Stimulated activated CD8-positive, alpha-beta memory T cell treated with anti-CD3 and anti-CD28 coated beads, Interleukin-15, amount 100 ng/mL, for 1 hour (primary cell): ENCODE measurements at regions not wholly inside any gene's neighbourhood (a gene's known extent, or its start where the extent isn't known, plus 50 kb on each side); places are given as distances from the start of the nearest gene placed in this dataset.
"Not testable (repeated sequence)": the region's sequence is repeated elsewhere in the genome, so short reads cannot be mapped to it uniquely, and the experiment has no call there.

Source experiments
- DNase-seq: peaks from one replicate; pipeline ENCODE4 v3.0.0-alpha.2; 2020; ENCODE audit warnings: low read depth

DNA sequence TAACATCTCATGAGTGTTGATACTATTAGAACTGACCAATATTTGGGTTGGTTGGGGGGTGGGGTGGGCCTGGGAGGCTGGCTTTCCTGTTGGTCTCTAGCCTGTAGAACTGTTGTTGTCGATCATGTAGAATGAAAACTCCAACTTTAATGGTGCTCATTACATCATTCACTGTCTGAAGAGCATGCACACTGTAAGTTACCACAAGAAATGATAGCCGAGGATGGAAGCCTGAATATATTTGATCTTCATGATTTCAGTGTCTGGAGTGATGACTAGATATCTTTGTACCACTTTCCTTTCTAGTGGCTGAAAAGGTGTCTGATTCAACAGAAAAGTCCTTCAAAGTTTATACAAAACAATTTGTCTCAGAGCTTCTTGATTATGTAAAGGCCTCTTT is 123.6 kb downstream of the XCL2 start:
- DNase-seq, result no peak

DNA sequence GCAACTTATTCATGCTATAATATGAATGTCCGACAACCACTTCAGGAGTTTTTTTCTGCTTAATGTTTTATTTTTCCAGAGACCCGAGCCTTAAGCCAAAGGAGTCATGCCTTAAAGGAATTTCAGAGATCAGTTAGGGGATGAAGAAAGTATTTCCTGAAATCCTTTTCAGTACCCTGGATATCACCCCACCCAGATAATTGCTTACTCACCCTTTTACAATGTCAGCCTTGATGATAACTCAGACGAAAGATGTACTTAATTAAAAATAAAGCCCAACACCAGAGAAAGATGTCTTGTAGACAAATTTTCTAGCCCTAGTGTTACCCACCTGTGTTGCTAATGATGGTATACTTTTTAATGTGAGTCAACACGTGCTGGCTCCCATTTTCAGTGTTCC is 124.1 kb downstream of the XCL2 start:
- no peak for DNase-seq

DNA sequence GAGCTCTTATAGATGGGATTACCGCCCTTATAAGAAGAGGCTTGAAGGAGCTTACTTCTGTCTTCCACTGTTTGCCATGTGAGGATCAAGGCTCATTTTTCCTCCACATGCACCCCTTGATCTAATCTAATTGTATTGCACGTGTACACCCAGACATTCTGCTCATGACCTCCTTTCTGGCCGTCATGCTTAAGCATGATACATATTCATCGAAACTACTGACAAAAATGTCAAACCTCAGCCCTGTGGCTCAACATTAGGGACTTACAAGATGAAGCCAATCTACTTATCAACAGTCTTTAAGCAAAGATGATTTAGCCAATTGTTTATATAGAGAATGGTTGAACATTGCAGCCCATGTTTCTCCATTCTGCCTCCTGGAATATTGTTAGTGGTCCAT is 127.6 kb downstream of the XCL2 start:
- no peak for DNase-seq

DNA sequence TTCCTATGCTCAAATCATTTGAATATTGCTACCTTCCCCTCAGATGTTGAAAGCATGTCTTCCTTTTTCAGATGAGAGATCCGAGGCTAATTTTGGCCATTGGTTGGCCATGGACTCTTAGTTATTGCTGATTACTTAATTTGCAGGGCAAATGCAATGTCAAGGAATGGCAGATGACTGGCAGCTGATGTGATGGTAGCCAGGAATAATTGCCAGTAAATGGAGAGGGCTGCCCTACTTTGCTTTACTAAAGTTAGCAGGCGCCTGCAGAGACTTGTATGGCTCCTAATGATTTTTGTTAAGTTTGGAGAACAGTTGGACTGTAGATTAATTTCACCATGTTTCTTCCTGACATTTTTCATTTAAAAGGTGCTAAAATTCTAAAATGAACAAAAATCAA is 128.9 kb downstream of the XCL2 start:
- DNase-seq, result no peak

DNA sequence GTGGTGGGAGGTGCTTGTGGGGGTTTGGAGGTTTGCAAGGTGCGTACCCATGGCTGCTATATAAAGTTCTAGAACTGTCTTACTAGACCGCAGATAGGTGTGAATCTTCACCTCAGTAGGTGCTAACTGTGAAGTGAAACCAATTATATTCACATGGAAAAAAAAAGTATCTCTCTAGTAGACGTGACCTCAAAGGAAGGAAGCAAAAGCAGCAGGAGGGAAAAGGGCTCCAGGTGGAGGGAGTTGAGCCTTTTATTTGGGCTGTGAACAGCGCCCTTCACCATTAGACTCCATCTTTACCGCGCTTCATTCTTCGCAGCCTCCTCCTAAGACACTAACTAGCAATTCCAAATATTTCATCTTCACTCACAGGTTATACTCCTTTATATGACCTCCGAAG is 129.8 kb downstream of the TBX19 start:
- DNase-seq, result no peak

DNA sequence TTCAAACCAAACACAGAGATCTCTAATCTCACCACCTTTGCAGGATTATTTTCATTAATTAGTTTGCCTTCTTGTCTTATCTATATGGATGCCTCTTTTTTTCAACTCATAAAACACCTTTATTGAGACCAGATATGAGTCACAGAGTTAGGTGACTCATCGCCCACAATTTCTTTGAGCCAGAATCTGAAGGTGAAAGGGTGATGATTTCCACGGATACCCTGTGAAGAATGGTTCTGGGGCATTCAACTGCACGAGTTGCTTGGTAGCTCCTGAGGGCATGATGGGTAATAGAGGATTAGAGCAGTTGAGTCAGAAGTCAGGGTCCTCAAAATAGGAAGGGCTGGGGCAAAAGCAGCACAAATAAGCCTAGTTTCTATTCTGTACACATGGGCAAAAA is 128.2 kb downstream of the TBX19 start:
- peak; percentile 46 for DNase-seq

DNA sequence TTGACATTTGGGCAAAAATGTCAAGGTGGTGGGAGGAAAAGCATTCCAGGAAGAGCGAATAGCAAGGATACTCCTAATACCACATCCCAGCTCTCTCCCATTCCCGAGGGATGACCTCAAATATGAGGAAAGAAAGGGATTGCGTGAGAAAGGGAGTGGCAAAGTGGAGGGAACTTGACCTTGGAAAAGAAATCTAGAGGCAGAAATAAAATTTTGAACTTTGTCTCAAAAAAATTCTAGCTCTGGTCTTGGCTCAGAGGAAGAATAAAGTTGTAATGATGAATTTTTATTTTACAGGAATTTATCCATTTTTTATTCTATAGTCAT is 127.8 kb downstream of the TBX19 start:
- no peak for DNase-seq

DNA sequence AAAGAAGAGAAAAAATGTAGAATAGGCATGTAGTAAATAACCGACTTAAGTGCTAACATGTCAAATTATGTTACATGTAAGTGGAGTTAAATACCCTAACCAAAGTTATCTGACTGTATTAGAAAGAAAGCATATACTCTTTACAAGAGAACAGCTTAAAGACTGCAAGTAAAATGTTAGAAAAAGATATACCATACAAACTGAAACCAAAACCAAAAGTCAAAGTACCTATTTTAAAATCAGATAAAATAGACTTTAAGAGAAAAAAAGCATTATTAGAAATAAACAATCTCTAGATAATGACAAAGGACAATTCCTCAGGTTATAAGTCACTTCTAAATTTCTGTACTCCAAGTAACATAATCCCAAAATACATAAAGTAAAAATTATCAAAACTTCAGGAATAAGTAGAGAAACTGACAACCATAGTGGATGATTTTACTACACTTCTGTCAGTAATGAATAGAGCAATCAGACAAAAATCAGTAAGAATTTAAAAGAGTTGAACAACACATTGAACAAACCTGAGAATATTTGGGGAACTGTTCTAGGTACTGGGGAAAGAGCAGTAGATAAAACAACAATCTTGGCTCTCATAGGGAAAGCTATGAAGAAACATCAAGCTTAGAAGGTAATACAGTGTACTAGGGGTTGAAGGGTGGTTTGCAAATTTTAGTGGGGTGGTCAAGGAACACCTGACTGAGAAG is 127.3 kb downstream of the TBX19 start:
- no peak for DNase-seq

DNA sequence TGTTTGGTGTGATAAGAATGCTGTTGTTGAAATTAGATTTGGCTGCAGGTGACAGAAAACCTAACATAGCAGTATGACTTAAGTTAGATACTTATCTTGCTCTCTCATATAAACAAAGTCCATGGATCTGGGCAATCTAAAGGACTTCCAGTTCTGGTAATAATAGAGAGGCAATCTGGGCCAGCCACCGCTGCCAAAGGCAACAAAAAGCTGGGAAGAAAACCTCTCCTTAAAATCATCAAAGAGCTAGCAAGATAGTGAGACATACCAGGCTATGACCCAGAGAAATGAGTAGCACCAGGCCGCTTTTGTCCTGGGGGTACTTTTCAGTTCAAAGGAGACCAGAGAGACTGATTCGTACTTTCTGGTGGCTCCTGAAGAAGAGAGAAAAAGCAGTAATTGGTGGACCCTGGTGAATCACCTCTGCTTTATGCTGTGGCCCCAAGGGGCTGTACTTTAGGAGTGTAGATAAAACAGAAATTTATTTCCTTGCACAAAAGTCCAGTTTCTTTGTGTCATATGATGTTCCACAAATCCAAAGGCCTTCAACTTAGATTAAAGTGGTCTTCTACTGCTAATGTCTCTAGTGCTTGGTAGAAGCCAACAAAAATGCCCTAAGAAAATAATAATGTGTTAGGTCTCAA is 125.4 kb downstream of the TBX19 start:
- DNase-seq, result no peak

DNA sequence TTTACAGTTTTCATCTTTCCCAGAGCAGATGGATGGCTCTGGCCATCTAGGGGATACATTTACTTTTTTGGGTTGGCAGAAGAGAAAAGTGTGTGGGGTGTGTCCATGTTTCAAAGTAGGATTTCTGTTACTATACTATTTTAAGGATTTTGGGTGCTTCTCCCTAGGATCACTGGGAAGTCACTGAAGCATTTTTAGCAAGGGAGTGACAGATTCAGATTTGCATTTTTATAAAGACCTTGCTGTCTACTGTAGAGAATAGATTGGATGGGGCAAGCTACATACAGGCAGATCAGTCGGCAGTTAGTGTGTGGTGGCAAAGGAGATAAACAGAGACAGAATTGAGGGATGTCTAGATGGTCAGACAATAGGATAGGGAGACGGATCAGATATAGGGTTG is 122.5 kb downstream of the TBX19 start:
- no peak for DNase-seq

DNA sequence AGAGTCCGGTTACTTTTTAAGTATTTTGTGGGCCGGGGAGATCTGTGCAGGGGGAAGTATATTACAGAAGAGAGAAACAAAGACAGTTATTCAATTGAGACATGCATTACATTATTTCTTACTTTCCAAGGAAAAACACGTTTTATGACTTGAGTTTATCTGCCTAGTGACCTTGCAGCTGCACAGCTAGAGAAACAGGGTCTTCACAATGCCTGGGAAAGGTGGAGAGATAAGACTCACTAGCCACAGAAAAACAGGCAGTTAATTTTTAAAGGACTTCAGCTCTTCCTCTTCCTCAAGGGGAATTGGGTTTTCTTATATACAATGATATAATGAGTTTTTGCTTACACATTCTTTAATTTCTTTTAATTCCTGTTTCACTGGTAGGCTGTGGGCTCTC is 121.8 kb downstream of the TBX19 start:
- DNase-seq, result not testable (repeated sequence)

DNA sequence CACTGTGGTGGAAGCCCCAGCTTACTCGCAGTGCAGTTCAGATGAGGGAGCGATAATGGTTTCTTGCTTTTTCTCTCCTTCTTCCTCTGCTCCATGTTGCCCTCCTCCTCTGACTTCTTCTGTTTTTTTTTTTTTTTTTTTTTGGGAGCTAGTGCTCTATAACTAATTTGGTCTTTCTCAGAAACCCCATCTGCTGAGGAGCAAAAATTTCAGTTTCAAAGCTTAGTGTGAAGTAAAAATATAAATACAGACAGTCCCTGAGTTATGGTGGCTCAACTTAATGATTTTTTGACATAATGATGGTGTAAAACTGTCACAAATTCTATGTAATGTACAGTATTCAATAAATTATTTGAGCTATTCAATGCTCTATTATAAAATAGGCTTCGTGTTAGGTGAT is 120.7 kb downstream of the TBX19 start:
- no peak for DNase-seq

DNA sequence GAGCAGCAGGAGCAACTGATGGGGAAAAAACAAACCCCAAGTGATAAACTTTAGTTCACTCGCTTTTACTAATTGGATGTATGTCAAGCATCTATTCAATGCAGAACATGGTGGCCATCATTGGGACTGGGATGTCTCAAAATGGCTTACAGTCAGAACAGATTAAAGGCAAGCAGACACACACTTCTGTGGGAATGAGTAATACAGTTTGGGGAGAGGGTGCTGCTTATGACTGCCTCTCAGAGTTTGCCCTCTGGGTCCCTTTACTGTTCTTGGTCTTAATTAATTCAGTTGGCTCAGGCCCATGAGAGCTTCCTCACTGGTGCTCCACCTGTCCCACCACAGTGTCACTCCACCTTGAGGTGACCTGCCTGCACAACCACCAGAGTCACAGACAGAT is 119.5 kb downstream of the TBX19 start:
- DNase-seq, result no peak

DNA sequence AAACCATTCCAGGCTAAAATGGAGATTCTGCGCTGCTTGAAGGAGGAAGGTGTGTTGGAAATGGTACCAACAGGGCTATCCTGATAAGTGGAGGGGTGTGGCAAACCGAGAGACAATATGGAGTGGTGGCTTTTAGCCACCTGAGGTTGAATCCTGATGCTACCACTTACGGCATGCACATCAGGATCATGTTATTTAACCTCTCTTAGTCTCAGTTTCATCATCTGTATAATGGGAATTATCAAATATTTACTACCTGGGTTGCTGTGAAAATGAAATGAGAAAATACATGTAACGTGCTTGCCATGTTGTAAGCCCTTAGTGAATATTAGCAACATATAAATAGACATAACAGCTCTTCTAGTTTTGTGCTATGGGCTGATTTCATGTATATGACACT is 117.1 kb downstream of the TBX19 start:
- no peak for DNase-seq

DNA sequence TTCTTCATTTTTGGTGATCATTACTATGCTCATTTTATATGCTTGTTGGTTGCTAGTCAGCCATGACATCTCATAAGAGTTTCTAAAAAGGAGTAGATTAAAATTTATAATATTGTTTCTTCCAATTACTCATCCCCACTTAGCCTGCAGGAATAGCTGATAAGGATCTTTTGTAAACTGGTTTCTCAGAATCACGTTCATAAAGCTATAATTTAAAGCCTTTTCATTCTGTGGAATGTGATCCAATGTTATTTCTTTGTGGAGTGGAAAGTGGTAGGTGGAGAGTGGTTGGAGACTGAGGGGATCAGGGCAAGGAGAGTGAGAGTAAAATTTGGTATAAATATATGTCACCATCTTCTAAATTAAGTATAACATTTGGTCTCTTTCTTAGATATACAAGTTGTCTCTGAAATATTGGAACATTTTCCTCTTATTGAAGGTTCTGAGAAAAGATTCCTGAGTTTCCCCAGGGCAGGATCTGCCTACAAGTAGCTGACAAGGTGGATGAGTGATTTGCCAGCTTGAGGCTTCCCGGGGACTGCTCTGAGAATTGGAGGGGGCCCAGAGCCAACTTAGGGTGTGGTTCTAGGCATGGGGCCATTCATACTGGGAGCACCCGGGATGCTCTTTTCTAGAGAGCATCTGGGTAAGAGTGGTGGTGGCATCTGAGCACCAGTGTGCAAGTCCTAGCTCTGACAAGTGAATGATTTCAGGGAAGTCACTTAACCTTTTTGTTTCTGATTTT is 116.4 kb downstream of the TBX19 start:
- no peak for DNase-seq

DNA sequence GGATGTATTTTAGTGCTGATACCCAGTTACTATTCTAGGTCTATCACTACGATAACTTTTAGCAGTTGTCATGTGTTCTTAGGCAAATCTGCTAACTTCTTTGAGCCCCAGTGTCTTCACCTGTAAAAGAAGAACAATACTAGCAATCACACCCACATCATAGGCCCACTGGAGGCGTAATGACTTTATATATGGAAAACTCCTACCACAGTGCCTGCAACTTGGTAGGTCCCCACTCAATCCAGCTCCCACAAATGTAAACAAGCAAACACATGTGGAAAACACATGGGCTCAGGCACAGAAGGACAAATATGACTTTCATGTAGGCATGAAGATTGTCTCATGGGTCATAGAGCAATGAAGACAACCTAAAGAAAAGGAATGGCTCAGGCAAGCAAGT is 115.8 kb downstream of the TBX19 start:
- no peak for DNase-seq

DNA sequence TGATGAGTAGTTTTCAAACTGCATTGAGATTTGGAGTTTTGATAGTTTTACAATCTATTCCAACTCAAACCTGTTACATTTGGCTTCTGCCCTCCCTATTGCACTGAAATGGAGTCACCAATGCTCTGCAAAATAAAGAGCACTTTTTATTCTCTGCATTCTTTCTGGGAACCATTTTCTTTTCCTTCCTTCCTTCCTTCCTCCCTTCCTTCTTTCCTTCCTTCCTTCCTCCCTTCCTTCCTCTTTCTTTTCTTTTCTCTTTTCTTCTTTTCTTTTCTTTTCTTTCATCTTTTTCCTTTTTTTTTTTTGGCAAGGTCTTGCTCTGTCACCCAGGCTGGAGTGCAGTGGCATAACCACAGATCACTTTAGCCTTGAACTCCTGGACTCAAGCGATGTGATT is 114.2 kb downstream of the TBX19 start:
- no peak for DNase-seq

DNA sequence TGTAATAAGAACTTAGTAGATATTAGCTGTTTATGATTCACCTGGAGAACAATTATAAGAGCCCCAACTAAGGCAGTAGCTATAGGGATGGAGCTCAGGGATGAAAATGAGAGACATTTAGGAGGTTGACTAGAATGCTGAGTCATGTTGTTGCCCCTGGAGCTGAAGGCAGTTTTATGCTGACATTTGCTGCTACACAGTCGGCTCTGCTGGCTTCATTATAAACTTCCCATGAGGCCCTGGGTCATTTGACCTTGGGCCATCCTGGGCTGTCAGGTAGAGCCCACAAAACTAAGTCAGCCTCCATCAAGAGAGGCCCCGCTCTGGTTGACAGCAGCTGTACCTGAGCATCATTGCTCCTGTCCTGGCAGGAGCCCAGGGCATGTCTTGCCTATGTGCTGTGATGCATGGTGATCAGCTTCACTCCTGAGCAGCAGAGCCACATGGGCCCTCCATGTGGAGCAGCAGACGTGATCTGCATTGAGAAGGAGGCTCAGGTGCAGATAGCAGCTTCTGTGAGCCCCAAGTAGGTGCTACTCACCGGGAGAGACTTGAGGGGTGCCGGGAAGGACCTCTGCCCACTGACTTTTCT is 112.4 kb downstream of the TBX19 start:
- DNase-seq, result no peak

DNA sequence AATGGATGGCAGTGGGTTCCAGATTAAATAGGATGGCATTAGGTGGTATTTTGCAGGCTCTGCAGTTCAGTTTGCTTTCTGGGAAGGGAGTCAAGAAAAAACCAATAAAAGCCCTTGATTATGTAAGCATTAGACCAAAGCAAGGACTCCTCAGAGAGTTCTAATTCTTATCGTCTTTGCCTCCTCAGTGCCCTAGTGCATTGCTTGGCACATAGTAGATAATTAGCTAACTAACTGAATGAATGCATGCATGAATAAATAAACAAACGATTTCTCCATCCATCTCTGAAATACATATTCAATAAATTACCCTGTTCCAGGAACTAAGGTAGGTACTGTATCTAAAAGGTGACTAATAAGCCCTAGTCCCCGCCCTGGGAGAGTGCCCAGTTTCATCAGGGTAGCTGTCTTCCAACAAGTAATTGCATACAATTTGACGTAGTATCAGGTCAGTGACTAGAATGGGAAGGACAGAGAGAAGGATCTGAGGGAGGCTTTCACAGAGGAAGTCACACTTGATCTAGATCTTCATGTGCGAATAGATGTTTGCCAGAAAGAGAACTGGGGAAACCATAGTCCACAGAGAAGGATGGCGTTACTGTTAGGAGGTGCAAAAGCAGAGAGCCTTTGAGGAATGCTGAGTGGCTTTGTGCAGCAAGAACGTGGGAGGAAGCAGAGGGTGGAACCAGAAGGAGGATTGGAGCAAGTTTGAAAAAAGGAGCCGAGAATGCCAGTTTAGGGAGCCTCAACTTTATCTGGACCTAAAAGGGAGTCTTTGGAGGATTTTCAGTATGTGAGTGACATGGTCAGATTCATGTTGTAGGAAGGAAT is 111.4 kb downstream of the TBX19 start:
- no peak for DNase-seq

DNA sequence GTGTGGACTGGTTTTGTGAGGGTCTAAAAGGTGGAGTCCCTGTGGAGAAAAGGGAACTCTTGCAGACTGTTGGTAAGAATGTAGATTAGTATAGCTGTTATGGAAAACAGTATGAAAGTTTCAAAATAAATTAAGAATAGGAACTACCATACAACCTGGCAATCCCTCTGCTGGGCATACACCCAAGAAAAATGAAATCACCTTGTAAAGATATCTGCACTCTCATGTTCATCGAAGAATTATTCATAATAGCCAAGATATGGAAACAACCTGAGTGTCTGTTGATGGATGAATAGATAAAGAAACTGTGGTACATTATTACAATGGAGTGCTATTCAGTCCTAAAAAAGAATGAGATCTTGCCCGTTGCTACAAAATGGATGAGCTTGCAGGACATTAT is 109.6 kb downstream of the TBX19 start:
- DNase-seq, result no peak

DNA sequence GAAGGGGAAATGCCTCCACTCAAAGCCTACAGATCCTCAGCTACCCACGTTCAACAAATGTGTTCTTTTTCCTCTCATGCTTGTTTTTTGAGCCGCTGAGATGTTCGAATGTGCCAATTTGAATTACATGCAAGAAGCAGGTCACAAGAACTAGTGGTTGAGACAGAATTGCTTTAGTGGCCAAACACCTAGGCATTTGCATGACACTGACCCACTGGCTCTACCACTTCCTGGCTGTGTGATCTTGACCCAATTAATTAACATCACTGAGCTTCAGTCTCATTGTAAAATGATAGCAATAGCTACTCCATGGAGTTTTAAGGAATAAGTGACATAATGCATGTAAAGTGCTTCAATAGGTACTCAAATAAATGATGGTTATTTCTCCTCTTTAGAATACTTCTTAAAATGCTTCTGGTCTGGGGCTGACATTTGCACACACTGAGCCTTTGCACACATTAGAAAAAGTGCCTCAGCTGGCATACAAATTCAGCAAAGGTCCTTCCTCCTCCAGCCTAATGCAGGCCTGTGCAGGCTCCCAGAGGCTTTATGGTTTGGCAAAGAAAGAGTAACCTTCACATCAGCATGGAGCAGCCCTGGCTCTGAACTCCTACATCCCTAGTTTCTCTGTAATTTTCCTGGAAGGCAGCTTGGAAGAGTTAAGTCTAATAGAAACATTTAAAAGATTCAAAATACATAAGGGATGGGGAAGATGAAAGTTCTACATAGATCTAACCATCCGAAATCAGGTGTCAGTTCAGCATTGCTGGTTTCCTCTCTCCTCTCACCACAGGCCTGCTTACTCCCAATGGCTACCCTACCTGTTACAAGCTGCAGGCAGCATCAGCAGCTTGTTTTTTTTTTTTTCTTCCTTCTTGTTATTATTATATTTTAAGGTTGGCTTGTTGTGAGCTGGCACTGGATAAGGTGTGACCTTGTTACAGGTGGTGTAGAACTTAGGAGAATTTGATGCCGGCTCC is 107.4 kb downstream of the TBX19 start:
- no peak for DNase-seq
